ENCODE measurements at regions not wholly inside any gene's neighbourhood (a gene's known extent, or its start where the extent isn't known, plus 50 kb on each side); places are given as distances from the start of the nearest gene placed in this dataset.
"Not testable (repeated sequence)": the region's sequence is repeated elsewhere in the genome, so short reads cannot be mapped to it uniquely, and the experiment has no call there.

DNA sequence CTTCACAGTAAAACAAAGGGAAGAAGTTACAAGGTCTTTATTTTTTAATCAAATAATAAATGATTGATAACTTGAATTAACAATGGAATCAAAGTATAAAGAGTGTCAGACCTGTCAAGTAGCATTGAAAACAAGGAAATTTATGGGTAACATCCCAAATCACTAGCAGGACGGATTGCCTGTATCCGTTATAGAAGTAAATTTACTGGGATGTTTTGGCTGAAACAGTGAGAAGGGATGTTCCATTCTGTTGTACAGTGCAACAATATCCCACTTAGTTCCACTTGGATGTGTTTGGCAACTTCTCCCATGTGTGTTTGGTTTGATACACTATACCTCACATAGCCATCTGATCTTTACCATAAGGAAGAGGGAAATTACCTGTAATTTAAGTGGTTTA is 421.0 kb upstream of the CHD1 start:
- DNase-seq (ENCODE audit: low read depth in 1 of 2, low spot score in 1 of 2): no peak

DNA sequence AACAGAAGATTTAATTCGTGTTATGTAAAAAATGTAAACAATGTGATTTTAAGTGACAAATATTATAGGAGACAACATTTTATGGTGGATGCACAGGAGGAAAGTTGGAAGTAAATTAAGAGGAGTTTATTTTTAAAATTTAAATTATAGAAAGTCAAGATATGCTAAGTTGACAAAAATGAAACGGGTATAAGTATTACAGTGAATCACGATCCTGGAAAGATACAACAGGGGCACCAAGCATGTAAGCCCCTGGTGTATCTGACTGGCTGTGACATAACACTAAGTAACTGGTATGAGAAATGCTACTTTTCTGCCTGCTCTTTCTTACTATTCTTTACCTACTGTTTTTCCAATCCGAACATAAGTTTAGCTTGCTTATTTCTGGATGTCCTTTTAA is 419.8 kb upstream of the CHD1 start:
- no peak for DNase-seq (ENCODE audit: low read depth in 1 of 2, low spot score in 1 of 2)

DNA sequence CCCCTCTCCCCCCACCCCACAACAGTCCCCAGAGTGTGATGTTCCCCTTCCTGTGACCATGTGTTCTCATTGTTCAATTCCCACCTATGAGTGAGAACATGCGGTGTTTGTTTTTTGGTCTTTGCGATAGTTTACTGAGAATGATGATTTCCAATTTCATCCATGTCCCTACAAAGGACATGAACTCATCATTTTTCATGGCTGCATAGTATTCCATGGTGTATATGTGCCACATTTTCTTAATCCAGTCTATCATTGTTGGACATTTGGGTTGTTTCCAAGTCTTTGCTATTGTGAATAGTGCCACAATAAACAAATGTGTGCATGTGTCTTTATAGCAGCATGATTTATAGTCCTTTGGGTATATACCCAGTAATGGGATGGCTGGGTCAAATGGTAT is 411.0 kb upstream of the CHD1 start:
- DNase-seq (ENCODE audit: low read depth in 1 of 2, low spot score in 1 of 2): not testable (repeated sequence)

DNA sequence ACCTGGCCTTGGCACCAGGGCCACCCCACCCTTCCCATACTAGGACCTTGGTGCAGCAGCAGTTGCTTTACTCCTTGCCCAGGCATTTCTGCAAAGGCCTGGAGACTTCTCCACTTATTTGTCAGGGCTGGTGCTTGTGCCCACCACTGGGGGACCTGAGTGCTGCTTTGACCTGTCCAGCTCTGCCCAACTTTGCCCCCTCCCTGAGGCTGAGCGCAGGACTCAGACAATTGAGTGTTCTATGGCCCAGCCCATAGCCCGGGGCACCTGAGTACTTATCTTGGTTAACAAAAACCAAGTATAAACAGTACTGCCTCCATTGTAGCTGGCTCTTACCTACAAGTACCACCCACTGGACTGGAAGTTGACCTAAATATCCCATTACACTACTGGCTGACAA is 406.1 kb upstream of the CHD1 start:
- DNase-seq (ENCODE audit: low read depth in 1 of 2, low spot score in 1 of 2): no peak

DNA sequence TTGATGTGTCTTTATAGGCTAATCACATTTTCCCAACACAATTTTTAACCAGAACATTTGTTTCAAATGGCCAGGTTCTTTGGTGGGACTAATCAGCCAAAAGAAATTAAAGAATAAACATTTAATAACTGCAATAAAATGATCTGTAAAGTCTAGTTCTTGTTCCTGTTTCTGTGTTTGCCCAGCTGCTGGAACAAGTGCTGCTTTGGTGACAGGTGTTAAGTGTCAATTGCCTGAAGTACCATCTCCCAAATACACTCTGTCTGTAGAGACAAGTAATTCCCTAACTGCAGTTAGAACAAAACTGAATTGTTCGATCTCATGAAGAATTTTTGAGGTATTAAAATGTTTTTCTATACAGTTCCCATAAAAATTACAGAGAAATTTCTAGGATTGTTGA is 402.3 kb upstream of the CHD1 start:
- no peak for DNase-seq (ENCODE audit: low read depth in 1 of 2, low spot score in 1 of 2)

DNA sequence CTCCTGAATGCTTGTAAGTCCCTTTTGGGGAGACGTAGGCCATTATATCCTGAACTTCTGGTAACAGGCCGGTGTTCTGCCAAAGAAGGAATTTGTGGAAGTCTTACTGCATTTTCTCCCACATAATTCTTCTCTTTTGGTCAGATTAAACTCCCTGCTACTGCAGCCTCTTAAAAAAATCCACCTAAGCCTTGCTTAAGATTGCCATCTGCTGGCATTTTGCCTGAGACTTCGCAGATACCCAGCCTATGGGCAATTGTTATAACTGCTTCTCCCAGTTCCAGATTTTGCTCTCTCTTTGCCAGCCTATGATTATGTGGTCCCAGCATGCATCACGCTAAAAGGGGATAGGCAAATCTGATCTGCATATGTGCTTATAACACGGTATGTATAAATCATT is 391.6 kb upstream of the CHD1 start:
- DNase-seq (ENCODE audit: low read depth in 1 of 2, low spot score in 1 of 2): no peak

DNA sequence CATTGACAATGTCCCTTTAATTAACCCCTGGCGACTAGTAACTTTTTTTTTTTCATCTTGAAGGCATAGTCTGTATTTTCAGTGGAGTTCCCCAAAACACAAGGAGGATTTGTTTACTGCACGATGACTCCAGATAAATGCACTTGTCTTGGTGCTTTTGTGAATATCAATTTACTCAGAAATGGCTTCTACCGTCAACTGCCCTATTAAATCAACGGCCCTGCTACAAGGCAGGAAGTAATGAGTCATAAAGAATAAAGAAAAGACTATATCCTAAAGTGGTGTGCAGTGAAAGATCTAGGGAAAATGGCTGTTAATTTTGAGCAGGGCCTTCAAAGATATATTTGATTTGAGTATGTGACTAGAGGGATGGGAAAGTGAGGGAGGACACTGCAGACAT is 388.3 kb upstream of the CHD1 start:
- DNase-seq (ENCODE audit: low read depth in 1 of 2, low spot score in 1 of 2): no peak

DNA sequence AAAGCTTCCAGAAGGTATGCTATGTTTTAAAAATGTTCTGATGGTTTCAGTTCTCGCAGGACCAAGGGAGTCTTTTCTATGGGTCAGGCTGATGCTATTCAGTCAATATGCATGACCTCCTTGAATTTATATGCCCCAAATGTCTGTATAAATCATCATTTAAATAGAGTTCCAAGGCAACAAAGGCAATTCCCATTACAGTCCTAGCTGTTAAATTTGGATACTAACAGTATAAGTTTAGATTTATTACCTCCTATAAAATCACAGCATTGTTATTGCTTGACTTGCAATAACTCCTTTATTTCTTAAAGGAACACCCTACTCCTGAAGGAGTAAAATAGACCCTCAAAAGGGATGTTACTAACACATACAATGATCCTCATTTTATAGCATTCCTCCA is 387.7 kb upstream of the CHD1 start:
- no peak for DNase-seq (ENCODE audit: low read depth in 1 of 2, low spot score in 1 of 2)

DNA sequence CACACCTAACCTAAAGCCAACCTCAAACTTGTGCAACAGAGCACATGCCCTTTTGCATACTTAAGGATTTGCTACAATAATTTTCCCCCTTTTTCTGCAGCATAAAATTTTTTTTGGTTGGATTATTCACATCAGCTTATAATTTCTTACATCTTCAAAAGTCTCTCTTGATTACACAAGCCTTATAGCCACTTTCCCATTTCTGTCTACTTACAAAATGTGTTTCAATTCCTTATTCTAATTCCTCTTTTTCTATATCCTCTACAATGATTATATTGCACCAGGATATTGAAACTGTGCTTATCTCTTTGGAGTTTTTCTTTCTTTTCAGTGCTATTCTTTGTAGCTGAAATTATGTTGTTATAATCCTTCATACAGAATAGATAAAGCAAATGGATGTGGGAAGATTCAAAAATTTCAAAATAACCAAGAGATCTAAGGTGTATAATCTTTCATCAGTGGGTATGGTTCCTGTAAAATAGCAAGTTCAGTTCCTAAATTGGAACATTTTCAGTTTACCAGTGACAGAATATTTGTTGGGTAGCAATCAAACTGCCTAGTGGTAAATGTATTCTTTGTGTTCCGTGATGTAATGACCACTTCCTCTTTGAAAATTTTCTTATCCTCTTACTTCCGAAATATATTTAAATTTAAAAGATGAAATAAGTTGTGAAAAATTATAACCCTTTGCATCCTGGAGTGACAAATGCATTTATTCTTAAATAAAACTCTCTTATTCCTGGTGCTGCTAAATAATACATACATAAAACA is 386.8 kb upstream of the CHD1 start:
- DNase-seq (ENCODE audit: low read depth in 1 of 2, low spot score in 1 of 2): no peak

DNA sequence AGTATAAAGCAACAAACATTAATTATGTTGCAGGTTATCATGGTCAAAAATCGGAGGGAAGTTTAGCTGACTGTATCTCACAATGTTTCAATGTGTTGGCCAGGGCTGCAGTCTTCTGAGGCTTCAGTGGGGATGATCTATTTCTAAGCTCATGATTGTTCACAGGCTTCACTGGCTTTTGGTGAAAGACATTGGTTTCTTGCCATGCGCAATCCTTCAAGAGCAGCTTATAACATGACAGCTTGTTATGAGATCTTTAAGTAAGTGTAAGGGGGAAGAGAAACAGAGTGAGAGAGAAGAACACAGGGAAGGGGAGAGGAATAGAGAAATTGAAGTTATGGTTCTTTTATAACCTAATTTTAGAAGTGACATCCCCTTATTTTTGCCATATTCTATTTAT is 385.9 kb upstream of the CHD1 start:
- no peak for DNase-seq (ENCODE audit: low read depth in 1 of 2, low spot score in 1 of 2)

DNA sequence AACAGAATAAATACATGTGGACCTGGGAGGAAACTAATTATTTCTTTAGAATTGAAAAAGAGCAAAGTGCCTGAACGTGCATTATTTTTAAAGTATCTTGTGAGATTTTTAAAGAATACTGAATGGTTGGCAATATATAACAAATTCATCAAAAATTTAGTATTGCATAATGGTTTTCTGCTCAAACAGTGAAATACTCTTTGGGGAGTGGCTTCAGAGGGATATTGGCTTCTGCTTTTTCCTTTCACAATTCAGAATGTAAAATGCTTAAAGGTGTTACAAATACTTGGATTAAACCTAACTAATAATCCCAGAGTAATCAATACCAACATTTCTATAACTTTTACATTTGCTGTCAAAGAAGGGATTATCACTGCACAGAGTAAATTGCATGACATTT is 379.3 kb upstream of the CHD1 start:
- no peak for DNase-seq (ENCODE audit: low read depth in 1 of 2, low spot score in 1 of 2)

DNA sequence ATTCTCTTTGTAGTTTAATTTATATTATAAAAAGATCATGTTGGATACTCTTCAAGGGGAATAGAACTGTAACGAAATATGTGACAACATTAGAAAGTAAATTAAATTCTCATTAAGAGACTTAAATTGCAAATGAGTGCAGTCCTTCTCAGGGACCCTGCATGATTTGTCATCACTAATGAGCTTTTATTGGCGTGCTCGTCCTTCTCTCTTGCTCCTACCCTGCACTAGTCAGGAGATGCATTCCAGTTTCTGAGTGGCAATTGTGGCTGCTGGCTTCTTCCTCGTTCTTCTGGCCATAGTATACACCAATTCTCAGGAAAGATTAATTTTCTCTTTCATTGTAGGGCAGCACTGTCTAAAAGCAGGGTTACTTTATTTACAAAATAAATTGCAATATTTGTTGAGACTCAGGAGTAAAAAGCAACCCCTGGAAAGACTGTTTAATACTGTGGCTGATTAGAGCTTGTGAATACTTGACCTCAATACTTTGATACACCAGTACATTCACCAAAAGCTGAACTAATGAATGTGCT is 376.3 kb upstream of the CHD1 start:
- no peak for DNase-seq (ENCODE audit: low read depth in 1 of 2, low spot score in 1 of 2)

DNA sequence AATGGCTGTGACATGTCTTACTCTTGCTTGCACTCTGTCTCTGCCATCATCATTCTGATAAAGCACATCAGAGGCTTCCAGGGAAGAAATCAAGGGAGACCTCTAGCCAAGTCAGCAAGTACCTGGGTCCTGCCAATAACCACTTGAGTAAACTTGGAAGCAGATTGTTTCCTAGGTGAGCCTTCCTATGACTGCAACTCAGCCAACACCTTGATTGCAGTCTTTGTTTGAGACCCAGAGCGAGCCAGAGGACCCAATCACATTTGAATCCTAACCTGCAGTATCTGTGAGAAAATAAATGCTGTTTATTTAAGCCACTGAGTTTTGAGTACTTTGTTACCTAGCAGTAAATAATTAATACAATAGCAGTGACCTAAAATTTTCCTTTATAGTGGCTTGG is 356.8 kb upstream of the CHD1 start:
- DNase-seq (ENCODE audit: low read depth in 1 of 2, low spot score in 1 of 2): no peak

DNA sequence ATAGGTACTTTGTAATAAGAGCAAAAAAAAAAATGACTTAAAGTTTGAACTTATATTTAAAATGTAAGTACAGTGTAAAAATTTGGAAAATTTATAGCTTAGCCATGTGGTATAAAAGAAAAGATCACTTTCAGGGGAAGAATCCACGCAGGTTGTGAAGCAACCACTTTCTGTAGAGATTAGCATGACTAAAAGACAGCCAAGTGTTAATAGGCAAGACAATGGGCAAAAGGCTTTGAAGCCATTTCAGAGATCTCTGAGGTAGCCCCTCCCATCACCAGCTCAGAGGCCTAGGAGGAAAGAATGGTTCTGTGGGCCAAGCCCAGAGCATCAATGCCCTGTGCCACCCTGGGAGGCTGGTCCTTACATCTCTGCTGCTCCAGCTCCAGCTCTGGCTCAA is 346.3 kb upstream of the CHD1 start:
- DNase-seq (ENCODE audit: low read depth in 1 of 2, low spot score in 1 of 2): no peak

DNA sequence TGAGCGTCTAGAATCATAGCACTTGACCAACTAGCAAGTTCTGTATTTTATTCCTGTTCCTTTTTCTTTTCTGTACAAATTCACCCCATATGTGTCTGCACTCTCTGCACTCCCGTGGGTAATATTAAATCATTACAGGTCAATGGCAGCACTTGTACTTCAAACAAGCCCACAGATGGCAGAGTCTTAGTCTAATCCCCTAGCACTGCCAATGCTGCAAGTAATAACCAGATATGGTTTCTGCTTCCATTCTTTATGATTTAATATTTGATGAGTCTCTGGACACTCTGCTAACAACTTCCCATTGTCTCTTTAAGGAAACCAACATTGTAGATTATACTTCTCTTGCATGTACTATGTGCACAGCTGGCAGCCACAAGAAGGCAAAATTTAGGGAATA is 343.8 kb upstream of the CHD1 start:
- no peak for DNase-seq (ENCODE audit: low read depth in 1 of 2, low spot score in 1 of 2)

DNA sequence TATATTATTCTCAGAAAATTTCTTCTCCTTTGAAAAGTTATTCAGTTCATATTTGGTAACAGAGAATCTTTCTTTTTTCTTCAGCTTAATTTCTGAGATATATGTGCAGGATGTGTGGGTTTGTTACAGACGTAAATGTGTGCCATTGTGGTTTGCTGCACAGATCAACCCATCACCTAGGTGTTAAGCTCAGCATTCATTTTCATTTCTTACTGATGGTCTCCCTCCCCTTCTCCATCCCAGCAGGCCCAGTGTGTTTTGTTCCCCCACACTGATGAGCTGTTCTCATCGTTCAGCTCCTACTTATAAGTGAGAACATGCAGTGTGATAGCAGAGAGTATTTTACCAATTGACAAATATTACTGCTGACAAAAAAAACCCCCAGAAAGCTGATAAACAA is 330.0 kb upstream of the CHD1 start:
- DNase-seq (ENCODE audit: low read depth in 1 of 2, low spot score in 1 of 2): no peak

DNA sequence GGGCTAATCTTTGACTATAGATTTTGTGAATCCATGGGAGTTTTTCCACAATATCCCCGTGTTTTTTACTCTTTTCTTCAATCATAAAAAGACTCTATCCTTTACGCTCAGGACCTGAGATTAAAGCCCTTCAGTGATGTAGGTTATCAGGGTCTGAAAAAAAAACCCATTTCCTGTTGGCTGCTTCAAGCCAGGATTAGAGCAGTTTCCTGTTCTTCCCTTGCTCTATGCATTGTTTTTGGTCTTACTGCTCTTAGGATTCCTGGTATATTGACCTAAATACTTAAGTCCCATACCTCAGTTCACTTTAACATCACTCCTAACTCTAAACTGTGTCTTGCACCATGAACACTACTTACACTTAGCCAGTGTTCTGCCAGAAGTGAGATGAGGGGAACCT is 319.3 kb upstream of the CHD1 start:
- no peak for DNase-seq (ENCODE audit: low read depth in 1 of 2, low spot score in 1 of 2)

DNA sequence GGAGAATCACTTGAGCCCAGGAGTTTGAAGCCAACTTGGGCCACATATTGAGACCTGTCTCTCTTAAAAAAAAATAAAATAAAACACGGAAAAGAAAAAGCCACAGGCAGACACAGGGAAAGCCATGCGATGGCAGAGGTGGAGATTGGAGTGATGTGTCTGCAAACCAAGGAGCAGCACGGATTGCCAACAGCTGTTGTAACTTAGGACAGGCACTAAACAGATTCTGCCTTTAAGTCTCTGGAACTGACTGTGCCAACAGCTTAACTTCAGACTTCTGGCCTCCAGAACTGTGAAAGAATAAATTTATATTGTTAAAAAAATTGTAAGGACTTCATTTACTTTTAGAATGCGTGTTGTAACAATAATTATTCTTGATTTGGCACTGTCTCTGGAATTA is 318.5 kb upstream of the CHD1 start:
- no peak for DNase-seq (ENCODE audit: low read depth in 1 of 2, low spot score in 1 of 2)

DNA sequence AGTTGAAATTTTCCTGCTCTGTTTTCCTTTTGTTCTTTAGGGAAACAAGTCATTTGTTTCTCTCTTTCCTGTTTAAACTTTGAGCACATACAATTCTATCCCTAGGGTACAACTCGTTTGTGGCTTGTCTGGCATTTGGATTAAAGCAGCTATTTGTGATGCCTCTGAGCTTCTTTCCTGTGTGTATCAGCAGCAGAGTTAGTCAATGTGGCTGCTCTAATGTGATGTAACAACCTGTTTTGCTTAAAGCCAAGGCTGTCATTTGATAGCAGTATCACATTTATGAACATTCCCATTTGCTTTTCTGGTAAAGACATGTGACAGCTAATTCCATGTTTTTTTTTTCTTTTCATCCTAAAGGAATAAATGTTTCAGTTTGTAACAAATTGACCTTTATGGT is 314.3 kb upstream of the CHD1 start:
- no peak for DNase-seq (ENCODE audit: low read depth in 1 of 2, low spot score in 1 of 2)

DNA sequence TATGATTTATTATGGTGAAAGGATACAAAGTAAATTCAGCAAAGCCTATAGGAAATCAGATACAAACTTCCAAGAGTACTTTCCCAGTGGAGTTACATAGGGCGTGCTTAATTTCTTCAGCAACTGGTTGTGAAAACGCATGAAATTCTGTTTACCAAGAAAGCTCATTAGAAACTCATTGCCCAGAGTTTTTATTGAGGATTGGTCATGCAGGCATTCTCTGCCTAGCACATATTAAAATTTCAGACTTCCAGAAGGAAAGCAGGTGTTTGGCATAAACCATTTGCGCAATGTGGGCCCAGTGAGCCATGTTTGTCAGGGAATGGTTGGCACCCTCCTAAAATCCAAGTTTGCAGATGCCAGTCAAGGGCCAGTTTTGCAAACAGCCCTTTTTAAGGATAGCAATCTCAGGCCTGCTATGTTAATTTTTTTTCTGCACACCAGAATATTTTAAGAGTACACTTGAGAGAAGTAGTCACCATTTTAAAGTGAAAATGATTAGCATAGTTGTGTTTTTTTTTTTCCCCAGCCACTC is 311.1 kb upstream of the CHD1 start:
- no peak for DNase-seq (ENCODE audit: low read depth in 1 of 2, low spot score in 1 of 2)

DNA sequence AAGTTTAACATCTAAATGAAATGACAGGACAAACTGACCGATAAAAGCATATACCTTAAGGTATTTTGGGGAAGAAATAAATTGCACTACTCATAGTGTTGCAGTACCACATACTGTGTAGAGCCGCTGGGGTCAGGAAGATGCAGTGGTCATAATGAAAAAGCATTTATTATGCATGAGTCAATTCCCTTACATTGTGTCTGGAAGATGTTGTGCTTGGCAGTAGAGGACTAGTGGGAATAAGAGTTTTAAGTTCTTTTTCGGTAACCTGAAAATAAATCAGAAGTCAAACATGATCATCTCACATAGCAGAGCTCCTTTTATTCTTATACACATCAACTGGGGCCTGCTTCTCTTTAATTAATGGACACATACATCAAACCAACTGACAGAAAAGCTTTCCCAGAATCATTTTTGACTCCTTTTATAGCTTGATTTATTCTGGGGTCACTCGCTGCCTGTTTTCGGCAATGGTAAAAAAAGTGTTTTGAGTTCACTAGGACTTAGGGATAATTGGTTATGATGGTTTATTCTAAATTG is 262.5 kb upstream of the CHD1 start:
- no peak for DNase-seq (ENCODE audit: low read depth in 1 of 2, low spot score in 1 of 2)

DNA sequence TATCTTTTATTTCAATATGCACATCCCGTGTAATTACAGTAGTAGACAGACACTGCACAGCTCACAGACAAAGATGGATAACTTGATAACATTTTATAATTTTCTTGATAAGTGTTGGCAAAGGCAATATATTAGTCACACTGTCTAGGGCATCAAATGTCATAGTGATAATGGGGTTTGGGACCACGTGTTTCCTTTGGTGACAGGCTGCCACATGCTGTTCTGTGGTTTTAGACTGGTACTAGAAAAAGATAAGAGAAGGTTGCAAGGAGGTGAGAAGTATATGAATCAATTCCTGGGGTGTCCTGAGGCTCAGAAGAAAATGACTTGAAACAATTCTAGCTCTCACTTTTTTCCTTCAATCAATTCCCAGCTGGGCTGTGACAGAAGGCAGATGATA is 258.8 kb upstream of the CHD1 start:
- no peak for DNase-seq (ENCODE audit: low read depth in 1 of 2, low spot score in 1 of 2)

DNA sequence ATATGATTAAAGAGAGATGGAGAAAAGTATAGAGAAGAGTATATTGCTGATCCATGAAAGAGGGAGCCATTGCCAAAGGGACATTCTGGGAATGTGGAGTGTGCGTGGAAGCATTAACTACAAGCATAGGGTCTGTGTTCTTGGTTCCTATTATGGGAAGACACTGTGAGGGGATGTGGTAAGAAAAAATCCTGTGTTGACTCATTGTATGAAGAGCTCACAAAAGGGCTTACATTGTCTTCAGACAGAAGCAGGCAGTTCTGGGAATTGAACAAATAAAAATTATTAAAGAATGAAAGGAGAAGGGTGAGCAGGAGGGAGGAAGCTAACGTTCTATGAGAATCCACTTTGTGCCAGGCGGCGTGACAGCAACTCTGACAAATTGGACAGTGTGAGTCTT is 250.4 kb upstream of the CHD1 start:
- no peak for DNase-seq (ENCODE audit: low read depth in 1 of 2, low spot score in 1 of 2)

Measured in activated T-helper 1 cell treated with anti-CD3 and anti-CD28 coated beads, Interleukin-2, amount 50 U/mL, for 16 hours (primary cell).